Sigmoid colon (tissue), 6 donors: ENCODE measurements at regions not wholly inside any gene's neighbourhood (a gene's known extent, or its start where the extent isn't known, plus 50 kb on each side); places are given as distances from the start of the nearest gene placed in this dataset.

Source experiments
- DNase-seq: peaks from one replicate; pipeline ENCODE4 v3.0.0-alpha.2; 2019
- H3K27ac ChIP-seq, 4 donors: fragments of 200-600 bp; sonication (generic); one replicate each; pipeline ENCODE4 v1.5.1; 2016 to 2019; ENCODE audit warnings: mild to moderate bottlenecking in 1 of 4
- H3K27me3 ChIP-seq, 3 donors: fragments of 200-600 bp; sonication (generic); one replicate each; pipeline ENCODE4 v1.5.1; 2019; ENCODE audit warnings: mild to moderate bottlenecking in 1 of 3
- H3K36me3 ChIP-seq, 4 donors: fragments of 200-600 bp; sonication (generic); one replicate each; pipeline ENCODE4 v1.5.1; 2016 to 2019
- H3K4me1 ChIP-seq, 4 donors: fragments of 200-600 bp; sonication (generic); one replicate each; pipeline ENCODE4 v1.5.1; 2017 to 2019
- H3K4me3 ChIP-seq, 4 donors: fragments of 200-600 bp; sonication (generic); one replicate each; pipeline ENCODE4 v1.5.1; 2017 to 2019; ENCODE audit warnings: mild to moderate bottlenecking in 2 of 4, moderate library complexity in 1 of 4
- H3K9me3 ChIP-seq, 4 donors: fragments of 200-600 bp in 3 of 4; sonication (generic) in 3 of 4; one replicate each; pipeline versions ENCODE4 v1.5.1 to v1.6.1; 2013 to 2019
- CTCF ChIP-seq, 4 experiments: fragments of 450-650 bp in 3 of 4; fragments of 200-600 bp in 1 of 4; IDR thresholded peaks; one replicate each; pipeline ENCODE4 v1.5.1; 2016 to 2019; ENCODE audit warnings: antibody characterized with exemption in 4 of 4, mild to moderate bottlenecking in 3 of 4, moderate library complexity in 2 of 4
- EP300 ChIP-seq, 4 donors: sonication (generic); formaldehyde crosslinking; IDR thresholded peaks; one replicate each; pipeline ENCODE4 v1.6.1; 2017; ENCODE audit warnings: antibody characterized with exemption in 4 of 4
- POLR2A ChIP-seq, 2 donors: fragments of 450-650 bp; IDR thresholded peaks; one replicate each; pipeline ENCODE4 v1.6.1; 2016; ENCODE audit warnings: antibody characterized with exemption in 2 of 2, mild to moderate bottlenecking in 2 of 2, moderate library complexity in 2 of 2
- POLR2AphosphoS5 ChIP-seq, 4 donors: sonication (generic); formaldehyde crosslinking; IDR thresholded peaks; one replicate each; pipeline ENCODE4 v1.6.1; 2017; ENCODE audit warnings: antibody characterized with exemption in 4 of 4
- WGBS, 2 donors: extraction: QIAGEN DNeasy Blood & Tissue Kit; methylation state at CpG; one replicate each; pipeline ENCODE4 v1.1.7; 2013; 5-methylcytosine and 5-hydroxymethylcytosine counted together
- intact Hi-C: fragments of 100-400 bp; cut with DNase I; formaldehyde crosslinking; loops from one replicate; pipeline ENCODE4 v1.15.1; 2023
- donor health status: healthy with polysubstance abuse.
- donor health status: healthy.

- Histone ChIP-seq H3K27me3 (no peaks in the 10 kb centered on the region), H3K27ac (no peak overlapping the region), H3K36me3 (no peaks in the 10 kb centered on the region), H3K4me1 (no peaks in the 10 kb centered on the region), H3K4me3 (no peak overlapping the region), H3K9me3 (no peaks in the 10 kb centered on the region)
- DNase-seq, result no peak
- WGBS, 2 donors, result 55 to 84% methylated on average over 5 of the region's 5 CpGs
- TF ChIP-seq POLR2AphosphoS5 (IDR thresholded peaks at IDR 0.05) (no peak), POLR2A (IDR thresholded peaks at IDR 0.05) (no peak), CTCF (IDR thresholded peaks at IDR 0.05) (no peak), EP300 (IDR thresholded peaks at IDR 0.05) (no peak)
- intact Hi-C loops, result no loop called here
Measured at GRCh38 chr2:129212299-129212958, 767.0 kb upstream of the RAB6C start.

- no peak for DNase-seq
- TF ChIP-seq EP300 (IDR thresholded peaks at IDR 0.05), result no peak
- TF ChIP-seq POLR2AphosphoS5 (IDR thresholded peaks at IDR 0.05), result no peak
- no peak for TF ChIP-seq CTCF (IDR thresholded peaks at IDR 0.05)
- TF ChIP-seq POLR2A (IDR thresholded peaks at IDR 0.05), result no peak
- Histone ChIP-seq H3K4me1 (no peaks in the 10 kb centered on the region), H3K36me3 (no peaks in the 10 kb centered on the region), H3K27ac (no peak overlapping the region), H3K9me3 (no peaks in the 10 kb centered on the region), H3K27me3 (no peaks in the 10 kb centered on the region), H3K4me3 (no peak overlapping the region)
- intact Hi-C loops, result no loop called here
- WGBS, 2 donors, result 84 to 89% methylated on average over 10 of the region's 10 CpGs
Measured at GRCh38 chr2:129224022-129224421, 755.4 kb upstream of the RAB6C start.

GRCh38 chr2:129224486-129224885 lies 755.0 kb upstream of the RAB6C start:
- DNase-seq, result no peak
- intact Hi-C loops, result no loop called here
- Histone ChIP-seq H3K27ac (no peak overlapping the region), H3K36me3 (no peaks in the 10 kb centered on the region), H3K27me3 (no peaks in the 10 kb centered on the region), H3K9me3 (no peaks in the 10 kb centered on the region), H3K4me3 (no peak overlapping the region), H3K4me1 (no peaks in the 10 kb centered on the region)
- 74 to 89% methylated on average over 3 of the region's 3 CpGs for WGBS, 2 donors
- TF ChIP-seq POLR2A (IDR thresholded peaks at IDR 0.05), result no peak
- TF ChIP-seq CTCF (IDR thresholded peaks at IDR 0.05), result no peak
- TF ChIP-seq POLR2AphosphoS5 (IDR thresholded peaks at IDR 0.05), result no peak
- no peak for TF ChIP-seq EP300 (IDR thresholded peaks at IDR 0.05)

DNA sequence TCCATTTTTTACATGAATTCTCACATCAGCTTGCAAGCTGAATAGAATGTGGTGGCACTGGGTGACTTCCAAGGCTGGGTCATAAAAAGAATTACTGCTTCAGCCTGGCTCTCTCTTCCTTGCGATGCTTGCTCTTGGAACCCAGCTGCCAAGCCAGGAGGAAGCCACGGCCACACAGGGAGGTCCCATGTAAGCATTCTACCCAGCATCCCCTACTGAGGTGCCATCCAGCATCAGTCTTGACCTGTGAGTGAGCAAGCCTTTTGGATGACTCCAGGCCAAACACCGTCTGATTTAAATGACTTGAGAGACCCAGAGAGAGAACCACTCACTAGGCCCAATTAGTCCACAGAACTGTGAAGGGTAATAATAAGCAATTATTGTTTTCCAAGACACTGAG lies 750.3 kb upstream of the RAB6C start:
- H3K27ac ChIP-seq, result no peak overlapping the region
- intact Hi-C loops, result no loop called here
- no peaks in the 10 kb centered on the region for H3K27me3 ChIP-seq
- no peak overlapping the region for H3K4me3 ChIP-seq
- H3K36me3 ChIP-seq, result no peaks in the 10 kb centered on the region
- TF ChIP-seq CTCF (IDR thresholded peaks at IDR 0.05) (no peak), EP300 (IDR thresholded peaks at IDR 0.05) (no peak), POLR2AphosphoS5 (IDR thresholded peaks at IDR 0.05) (no peak), POLR2A (IDR thresholded peaks at IDR 0.05) (no peak)
- no peaks in the 10 kb centered on the region for H3K4me1 ChIP-seq
- WGBS, 2 donors, result 59 to 67% methylated on average over 3 of the region's 3 CpGs
- no peak for DNase-seq
- H3K9me3 ChIP-seq, result no peaks in the 10 kb centered on the region
